Stimulated activated CD4-positive, alpha-beta T cell treated with anti-CD3 and anti-CD28 coated beads, Interleukin-1b, Interleukin-23, amount 100 ng/mL, for 48 hours (primary cell): ENCODE measurements at regions not wholly inside any gene's neighbourhood (a gene's known extent, or its start where the extent isn't known, plus 50 kb on each side); places are given as distances from the start of the nearest gene placed in this dataset.
"Not testable (repeated sequence)": the region's sequence is repeated elsewhere in the genome, so short reads cannot be mapped to it uniquely, and the experiment has no call there.

Experiments
- DNase-seq: peaks from one replicate; pipeline ENCODE4 v3.0.0-alpha.2; 2020

DNA sequence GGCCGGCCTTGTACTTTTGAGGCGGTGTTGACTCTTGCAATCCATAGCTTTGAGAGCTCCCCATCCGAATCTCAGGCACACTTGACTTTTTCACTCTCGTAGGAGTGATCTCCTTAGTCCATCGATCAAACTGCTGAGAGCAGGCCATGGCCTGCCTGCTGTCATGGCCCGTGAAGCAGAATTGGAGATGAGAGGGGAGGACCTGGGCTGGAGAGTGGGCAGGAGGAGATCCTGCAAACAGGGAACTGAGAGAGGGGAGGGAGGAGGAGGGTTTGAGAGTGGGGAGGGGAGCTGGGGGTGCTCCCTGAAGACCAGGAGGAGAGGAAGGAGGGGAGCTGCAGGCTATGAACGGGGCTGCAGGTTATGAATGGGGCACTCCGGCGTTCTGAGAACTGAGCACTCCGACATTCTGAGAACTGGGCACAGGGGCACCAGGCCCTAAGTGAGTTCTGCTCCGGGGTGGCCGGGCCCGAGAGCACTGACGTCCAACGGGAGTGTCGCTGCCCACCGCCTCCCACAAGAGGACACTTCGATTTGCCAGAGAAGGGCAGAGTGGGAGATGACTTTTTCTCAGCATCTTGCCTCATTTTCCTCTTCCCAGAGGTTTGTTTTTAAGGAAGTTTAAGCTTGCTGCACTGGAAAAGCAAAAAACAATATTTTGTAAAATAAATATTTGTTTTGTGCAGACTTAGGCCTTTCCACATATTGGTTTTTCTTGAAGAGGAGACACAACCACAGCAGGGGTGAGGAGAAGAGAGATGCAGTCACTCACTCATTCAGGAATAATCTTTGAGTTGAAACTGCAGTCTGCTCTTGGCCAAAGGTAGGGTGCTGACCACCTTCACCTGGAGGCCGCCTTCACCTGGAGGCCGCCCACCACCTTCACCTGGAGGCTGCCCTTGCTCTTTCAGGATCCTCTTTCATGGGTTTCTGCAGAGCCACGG, 194.2 kb downstream of the NPIPB11 start:
- DNase-seq = not testable (repeated sequence)

DNA sequence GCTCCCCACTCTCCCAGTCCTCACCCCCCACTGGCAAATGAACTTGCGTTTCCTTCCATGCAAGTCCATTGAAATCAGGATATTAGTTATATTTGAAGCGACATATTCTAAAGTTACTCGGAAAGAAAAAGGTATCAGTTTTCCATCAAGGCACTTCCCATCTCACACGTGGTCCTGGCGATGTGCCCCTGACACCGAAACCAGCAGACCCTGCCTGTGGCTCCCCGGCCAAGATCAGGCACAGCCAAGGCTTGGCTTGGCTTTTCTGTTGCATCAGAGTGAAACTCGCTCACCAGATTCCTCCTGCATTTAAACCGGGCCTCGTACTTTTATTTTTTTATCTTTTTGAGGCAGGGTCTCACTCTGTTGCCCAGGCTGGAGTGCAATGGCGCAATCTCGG, 195.1 kb downstream of the NPIPB11 start:
- not testable (repeated sequence) for DNase-seq

DNA sequence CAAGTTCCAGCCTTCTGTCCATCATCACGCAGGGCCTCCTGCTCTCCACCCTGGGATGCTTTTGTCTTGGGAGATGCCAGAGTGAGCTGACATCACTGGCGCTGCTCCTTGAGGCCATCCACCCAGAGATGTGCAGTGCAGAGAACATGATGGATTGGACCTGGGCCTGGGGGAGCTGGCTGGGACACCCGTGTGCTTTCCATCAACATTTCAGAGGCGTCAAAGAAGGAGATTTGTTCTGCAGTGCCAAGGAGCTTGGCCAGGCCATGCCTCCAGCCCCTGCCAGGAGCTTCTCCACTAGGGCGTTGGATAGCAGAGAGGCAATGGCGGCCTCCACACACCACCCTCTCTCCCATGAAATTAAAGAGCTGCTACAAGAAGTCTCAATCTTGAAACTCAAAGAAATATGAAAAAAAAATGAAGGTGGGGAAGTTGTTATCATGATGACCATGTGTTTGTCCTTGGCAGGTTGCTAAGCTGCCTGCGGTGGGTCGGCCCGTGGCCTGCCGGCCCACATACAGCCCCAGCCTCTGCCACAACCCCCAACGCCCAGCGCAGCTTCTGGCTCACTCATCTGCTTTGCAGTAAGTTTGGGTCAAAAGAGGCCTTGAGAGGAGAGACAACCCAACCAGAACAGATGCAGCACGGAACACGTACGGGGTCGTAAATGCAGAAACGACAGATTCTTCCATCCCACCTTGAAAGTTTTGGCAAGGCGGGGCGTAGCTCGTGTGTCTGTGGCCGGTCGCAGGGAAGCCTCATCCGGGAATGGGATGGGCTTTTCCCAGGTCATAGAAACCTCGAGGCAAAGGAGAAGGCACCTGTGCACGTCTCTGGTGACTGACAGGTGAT, 196.0 kb downstream of the NPIPB11 start:
- not testable (repeated sequence) for DNase-seq

DNA sequence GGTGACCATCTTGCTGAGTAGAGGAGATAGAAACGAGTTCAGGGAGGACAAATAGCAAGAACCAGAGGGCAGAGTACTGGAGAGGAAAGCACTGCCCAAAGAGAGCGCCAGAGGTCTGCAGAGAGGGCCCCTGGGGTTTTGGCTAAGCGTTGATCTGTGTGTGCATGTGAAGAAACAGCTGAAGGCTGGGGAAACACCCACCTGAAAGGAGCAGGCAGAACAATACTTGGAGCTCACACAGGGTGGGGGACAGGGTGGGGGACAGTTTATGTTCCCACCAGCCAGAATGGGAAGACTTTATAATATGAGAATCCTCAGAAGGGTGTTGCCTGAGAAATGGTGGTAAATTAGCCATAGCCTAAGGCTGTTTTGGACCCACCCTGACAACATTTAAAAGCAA, 200.4 kb downstream of the NPIPB11 start:
- DNase-seq = not testable (repeated sequence)

DNA sequence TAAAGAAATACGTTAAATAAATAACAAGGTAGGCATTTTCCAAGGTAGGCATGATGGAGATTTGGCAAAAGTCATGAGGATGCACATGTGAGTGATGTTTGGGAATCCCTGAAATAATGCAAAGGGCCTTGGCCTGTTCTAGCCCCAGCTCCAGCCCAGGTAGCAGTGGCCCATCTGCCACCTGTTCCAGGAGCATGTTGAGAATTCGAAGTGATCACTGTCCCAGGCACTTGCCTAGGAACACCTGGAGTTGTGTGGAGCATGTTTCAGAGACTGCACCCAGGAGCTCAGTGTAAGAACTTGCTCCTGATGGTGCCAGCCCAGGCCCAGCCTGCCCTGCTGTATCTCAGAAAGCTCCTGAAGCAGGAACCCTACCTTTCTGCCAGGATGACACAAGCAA, 201.4 kb downstream of the NPIPB11 start:
- not testable (repeated sequence) for DNase-seq

DNA sequence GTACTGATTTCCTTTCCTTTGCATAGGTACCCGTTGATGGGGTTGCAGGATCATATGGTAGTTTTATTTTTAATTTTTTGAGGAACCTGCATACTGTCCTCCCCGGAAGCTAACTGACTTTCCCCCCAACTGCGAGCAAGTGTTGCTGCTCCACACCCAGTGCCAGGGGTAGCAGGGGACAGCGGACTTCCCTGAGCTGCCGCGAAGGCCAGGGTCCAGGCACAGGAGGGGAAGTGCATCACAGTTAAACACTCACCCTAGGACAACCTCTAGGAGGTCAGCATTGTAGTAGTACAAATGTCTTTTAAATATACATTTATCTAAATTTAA, 201.7 kb downstream of the NPIPB11 start:
- DNase-seq = no peak

DNA sequence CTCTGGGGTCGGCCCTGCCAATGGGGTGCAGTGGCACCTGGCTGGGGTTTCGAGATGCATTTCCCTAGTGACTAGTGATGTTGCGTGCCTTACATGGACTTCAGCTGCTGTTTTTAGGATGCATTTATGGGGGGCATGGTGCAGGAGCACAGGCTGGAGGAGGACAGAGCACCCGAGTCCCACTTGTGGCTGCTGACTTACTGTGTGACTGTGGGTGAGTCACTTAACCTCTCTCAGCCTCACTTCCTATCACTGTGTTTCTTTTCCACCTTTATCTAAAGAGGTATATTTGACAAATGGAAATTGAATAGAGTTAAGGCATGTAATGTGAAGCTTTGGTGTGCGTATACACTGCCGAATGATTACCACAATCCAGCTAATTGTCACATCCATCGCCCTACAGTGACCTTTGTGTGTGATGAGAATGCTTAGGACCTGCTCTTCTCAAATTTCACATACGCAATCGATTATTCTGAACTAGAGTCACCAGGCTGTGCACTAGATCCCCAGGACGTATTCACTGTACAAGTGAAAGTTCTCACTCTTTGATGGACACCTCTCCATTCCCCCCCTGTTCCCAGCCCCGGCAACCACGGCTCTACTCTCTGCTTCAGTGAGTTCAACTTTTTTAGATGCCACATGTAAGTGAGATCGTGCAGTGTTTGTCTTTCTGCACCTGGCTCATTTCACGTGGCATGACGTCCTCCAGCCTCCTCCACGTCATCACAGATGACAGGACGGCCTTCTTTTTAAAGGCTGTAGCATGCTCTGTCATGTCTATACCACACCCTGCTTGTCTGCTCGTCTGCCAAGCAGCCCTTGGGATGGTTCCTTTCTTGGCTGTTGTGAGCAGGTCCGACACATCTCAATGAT, 202.3 kb downstream of the NPIPB11 start:
- not testable (repeated sequence) for DNase-seq

DNA sequence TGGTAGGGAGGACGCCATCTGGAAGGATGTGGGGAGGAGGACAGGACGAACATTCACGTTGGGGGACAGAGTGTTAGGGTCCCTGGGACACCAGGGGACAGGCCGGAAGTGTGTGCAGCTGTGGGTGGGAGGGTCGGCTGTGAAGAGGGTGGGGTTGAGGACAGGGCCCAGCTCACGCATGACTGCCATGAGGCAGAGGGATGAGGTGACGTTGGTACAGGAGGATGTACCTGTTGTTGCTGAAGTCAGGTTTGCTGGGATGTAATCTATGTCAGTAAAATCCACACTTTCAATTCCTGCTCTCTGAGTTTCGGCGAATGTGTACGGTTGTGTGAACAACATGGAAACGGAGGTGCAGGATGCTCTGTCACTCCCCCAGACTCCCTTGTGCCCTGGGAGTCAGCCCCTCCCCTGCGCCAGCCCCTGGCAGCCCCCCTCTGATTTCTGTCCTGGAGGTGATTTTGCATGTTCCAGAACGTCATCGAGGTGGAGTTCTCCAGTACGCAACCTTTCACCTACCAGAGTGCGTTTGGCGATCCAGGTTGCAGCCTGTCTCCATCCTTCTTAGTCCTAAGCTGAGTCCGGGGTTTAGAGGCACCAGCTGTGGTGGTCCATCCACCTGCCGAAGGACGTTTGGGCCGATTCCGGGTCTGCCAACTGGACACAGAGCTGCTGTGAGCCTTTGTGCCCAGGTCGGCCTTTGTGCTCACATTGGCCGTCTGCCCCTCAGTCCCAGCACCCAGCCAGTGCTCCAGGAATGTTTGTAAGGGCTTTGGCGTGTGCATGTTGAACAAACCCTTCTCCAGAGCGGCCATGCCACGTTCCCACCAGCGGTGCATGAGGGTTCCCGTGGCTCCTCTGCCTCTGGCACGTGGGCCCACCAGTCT, 203.2 kb downstream of the NPIPB11 start:
- not testable (repeated sequence) for DNase-seq

DNA sequence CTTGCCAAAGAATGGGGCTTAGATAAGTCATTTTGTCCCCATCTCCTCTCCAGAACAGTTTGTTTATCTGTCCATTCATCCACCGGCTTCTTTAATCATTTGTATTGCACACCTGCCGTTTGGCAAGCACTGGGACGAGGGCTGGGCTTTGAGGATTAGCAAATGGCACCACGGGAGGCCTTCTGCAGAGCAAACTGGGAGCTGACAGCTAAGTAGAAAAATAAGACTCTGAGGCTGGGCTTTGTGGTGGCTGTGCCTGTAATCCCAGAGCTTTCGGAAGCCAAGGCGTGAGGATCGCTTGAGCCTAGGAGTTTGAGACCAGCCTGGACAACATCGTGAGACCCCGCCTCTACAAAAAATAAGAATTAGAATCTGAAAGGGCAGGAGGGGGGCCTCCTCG, 203.9 kb downstream of the NPIPB11 start:
- DNase-seq = not testable (repeated sequence)

DNA sequence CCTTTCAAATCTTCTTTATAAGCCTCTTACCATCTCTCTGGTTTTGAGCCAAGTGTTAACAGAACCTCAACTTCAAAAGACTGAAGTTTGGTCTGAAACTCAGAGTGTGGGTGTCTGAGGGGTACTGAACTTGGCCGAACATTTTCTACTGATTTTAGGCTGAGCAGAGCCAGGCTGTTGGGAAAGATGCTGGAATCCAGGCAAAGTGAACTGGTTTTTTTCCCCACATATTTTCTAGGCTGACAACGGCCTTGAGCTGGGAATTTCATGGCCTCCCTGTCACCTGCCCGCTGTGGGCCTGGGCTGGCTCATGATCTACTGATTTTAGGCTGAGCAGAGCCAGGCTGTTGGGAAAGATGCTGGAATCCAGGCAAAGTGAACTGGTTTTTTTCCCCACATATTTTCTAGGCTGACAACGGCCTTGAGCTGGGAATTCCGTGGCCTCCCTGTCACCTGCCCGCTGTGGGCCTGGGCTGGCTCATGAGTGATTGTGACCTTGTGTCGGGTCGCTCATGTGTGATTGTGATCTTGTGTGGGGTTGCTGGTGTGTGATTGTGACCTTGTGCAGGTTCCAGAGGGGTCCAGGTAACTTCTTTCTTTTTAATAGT, 204.4 kb downstream of the NPIPB11 start:
- DNase-seq = not testable (repeated sequence)

DNA sequence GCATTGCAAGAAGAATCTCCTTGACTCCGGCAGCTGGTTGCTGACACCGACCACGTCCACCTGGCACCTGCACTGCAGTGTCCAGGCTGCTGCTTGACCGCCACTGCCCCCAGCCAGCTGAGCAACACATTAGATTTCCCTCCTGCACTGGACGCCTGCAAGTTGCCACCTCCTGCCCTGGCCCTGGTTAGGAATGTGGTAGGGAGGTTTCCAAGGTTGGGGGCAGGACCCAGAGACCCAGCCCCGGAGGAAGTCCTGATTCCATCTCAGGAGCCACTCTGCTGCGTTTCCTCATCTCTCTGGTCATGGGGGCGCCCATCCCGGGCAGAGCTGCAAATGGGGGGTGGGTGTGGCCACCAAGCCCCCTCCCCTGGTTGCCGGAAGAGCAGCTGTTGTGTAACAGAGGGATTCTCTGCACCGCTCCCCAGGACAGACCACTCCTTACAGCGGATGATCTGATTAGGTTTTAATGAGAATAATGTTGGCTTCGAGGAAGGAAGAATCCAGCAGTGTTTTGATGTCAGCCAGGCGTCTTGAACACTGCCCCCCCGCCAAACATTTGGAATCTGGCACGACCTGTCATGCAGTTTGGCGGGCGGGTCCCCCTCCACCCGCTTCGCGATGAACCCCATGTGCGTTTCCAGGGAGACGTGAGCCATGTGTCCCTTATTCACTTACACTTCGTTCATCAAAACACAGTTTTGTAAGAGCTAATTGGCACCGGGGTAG, 205.1 kb downstream of the NPIPB11 start:
- DNase-seq = not testable (repeated sequence)

DNA sequence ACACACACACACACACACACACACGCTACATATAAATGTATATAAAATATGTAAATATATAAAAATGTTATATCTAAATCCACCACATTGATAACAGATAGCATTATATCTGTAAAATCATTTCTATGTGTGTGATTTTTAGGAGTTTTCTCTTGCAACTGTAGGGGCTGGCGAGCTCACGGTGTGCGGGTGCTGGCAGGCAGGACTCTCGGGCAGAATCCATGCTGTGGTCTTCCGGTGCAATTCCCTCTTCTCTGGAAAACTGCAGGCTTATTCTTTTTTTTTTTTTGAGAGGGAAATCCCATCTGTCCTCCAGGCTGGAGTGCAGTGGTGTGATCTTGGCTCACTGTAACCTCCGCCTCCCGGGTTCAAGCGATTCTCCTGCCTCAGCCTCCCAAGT, 205.8 kb downstream of the NPIPB11 start:
- not testable (repeated sequence) for DNase-seq

DNA sequence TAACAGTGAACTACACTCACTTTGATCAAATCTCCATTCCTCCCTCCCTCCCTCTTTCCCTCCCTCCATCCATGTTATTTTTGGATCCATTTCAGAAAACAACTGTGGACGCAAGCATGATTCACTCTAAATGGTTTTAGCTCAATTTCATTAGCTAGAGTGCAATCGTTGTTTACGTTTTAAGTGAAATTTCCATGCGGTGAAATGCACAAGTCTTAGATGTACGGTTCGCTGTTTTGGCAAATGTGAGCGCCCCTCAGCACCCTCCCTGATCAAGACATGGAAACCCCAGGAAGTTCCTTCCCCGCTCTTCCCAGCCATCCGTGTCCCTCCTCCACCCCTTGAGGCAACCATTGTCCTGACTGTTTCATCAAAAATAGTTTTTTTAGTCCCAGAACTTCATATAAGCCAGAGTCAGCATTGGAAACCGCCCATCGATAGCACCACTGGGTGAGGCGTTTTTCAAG, 206.3 kb downstream of the NPIPB11 start:
- not testable (repeated sequence) for DNase-seq

DNA sequence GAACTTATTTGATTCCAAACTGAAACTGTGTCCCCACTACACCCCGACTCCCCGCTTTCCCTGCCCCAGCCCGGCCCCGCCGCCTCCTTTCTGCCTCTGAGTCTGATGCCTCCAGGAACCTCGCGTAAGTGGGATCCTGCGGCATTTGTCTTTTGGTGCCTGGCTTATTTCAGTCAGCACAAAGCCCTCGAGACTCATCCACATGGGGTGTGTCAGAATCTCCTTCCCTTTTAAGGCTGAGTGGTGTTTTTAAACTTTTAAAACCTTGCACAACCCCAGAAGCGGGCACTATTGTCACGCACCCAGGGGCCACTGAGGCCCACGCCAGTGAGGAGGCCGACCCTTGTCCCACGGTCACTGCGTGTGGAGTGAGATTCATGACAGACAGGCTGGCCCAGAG, 206.9 kb downstream of the NPIPB11 start:
- DNase-seq = not testable (repeated sequence)

DNA sequence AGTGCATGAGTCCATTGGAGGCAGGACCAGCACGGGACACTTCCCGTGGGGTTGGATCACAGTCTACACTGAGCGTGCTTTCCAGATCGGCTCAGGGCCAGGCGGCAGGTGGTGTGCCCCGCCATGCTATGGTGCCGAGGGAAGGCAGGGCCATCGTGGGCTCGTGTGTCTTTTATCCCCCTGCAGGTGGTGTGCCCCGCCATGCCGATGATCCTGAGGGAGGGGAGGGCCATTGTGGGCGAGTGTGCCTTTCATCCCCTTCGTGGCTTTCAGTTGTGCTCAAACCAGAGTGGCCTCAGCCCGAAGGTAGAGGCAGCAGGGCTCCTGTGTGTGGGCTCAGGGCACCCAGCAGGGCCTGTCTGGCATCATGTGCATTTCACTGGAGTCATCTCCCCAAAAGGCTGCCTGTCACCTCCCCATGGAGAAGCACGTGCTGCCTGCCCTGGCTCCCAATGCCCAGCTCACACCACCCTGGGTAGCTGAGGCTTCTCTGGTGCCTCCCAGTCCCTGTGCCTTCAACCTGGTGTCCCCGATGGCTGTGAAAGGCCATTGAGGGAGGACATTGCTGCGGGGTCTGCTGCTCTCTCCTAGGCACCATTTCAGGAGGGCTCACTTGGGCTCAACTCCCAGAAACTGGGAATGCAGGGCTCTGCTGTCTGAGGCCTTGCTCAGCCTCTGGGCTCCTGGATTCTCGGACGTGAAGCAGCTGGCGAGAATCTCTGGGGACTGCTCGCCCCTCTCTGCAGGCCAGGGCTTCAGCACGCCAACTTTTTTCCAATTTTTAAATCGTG, 207.6 kb downstream of the NPIPB11 start:
- no peak for DNase-seq

DNA sequence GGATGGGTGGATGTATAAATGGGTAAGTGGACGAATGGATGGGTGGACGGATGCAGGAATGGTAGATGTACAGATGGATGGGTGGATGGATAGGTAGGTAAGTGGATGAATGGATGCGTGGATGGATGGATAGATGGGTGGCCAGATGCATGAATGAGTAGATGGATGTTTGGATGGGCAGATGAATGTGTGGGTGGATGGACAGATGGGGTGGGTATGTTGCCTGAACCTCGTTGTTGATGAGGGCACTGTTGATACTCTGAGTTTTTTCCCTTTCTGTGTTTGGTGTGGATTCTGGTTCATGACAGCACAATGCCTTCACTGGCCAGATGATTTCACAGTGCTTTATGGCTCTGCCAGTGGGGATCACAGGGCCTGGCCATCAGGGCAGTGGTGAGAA, 208.3 kb downstream of the NPIPB11 start:
- no peak for DNase-seq

DNA sequence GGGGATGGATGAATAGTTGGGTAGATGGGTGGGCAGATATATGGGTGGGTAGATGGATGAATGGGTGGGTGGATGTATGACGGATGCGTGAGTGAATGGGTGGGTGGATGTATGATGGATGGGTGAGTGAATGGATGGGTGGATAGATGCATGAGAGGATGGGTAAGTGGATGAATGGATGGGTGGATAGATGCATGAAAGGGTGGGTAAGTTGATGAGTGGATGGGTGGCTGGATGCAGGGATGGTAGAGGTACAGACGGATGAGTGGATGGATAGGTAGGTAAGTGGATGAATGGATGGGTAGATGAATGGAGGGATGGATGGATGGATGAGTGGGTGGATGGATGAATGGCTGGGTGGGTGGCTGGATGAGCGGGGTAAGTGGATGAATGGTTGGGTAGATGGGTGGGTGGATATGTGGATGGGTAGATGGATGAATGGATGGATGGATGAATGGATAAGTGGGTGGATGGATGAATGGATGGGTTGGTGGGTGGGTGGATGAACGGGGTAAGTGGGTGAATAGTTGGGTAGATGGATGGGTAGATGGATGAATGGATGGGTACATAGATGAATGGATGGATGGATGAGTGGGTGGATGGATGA, 208.9 kb downstream of the NPIPB11 start:
- DNase-seq = not testable (repeated sequence)

DNA sequence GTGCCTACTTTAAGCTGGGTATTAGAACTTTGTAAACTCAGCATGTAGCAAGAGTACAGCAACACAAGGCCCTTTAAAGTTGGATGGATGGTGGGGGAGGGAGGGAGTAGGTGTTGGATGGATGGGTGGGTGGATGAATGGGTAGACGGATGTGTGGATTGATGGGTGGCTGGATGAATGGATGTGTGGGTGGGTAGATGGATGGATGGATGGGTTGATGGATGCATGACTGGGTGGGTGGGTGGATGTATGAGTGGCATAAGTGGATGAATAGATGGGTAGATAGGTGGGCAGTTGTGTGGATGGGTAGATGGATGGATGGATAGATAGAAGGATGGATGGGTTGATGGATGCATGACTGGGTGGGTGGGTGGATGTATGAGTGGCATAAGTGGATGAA, 209.8 kb downstream of the NPIPB11 start:
- not testable (repeated sequence) for DNase-seq
